CD14-positive monocyte (primary cell): ENCODE measurements at regions not wholly inside any gene's neighbourhood (a gene's known extent, or its start where the extent isn't known, plus 50 kb on each side); places are given as distances from the start of the nearest gene placed in this dataset.

Experiments used
- DNase-seq, 3 donors: peaks; one replicate each; pipeline ENCODE4 v3.0.0-alpha.2; 2011 to 2022
- H2AFZ ChIP-seq: 2 replicates; pipeline ENCODE4 v1.6.0; 2012; ENCODE audit warnings: mild to moderate bottlenecking, low read depth, low read length, inconsistent platforms; ENCODE audit not compliant: insufficient read depth, poor library complexity, severe bottlenecking
- H3K27ac ChIP-seq, 2 donors: 1 replicate in 1 of 2; 2 replicates in 1 of 2; pipeline ENCODE4 v1.5.1; 2012 to 2013; ENCODE audit warnings: low read length in 2 of 2, control low read depth in 1 of 2, inconsistent platforms in 1 of 2, low read depth in 1 of 2, mild to moderate bottlenecking in 1 of 2
- H3K27me3 ChIP-seq, 2 donors: one replicate each; pipeline versions ENCODE4 v1.6.0 to v1.6.1; 2011 to 2013; ENCODE audit warnings: low read length in 2 of 2; ENCODE audit not compliant: control insufficient read depth in 2 of 2, insufficient read depth in 2 of 2
- H3K36me3 ChIP-seq, 2 donors: replicated peaks in 1 of 2; 1 replicate in 1 of 2; 2 replicates in 1 of 2; pipeline versions ENCODE4 v1.5.1 to v1.6.1; 2012 to 2013; ENCODE audit warnings: low read length in 2 of 2, control low read depth in 1 of 2, inconsistent platforms in 1 of 2, mild to moderate bottlenecking in 1 of 2; ENCODE audit not compliant: insufficient read depth in 2 of 2, control insufficient read depth in 1 of 2
- H3K4me1 ChIP-seq, 2 donors: 1 replicate in 1 of 2; 2 replicates in 1 of 2; pipeline versions ENCODE4 v1.5.1 to v1.6.1; 2012 to 2013; ENCODE audit warnings: low read length in 2 of 2, control low read depth in 1 of 2, inconsistent platforms in 1 of 2, mild to moderate bottlenecking in 1 of 2, moderate library complexity in 1 of 2; ENCODE audit not compliant: insufficient read depth in 2 of 2, control insufficient read depth in 1 of 2
- H3K4me2 ChIP-seq: replicated peaks from 2 replicates; pipeline ENCODE3; 2012; ENCODE audit warnings: low read length, moderate library complexity, mild to moderate bottlenecking; ENCODE audit not compliant: poor library complexity, severe bottlenecking; ENCODE audit errors: extremely low read depth
- H3K4me3 ChIP-seq, 3 experiments: fragments of 200-600 bp in 1 of 3; sonication (generic) in 1 of 3; replicated peaks in 1 of 3; 1 replicate in 2 of 3; 2 replicates in 1 of 3; pipeline ENCODE4 v1.5.1; 2011 to 2013; ENCODE audit warnings: low read length in 3 of 3, mild to moderate bottlenecking in 3 of 3, control low read depth in 2 of 3, low read depth in 2 of 3, inconsistent platforms in 1 of 3, moderate library complexity in 1 of 3
- H3K79me2 ChIP-seq: 2 replicates; pipeline ENCODE4 v1.6.0; 2012; ENCODE audit warnings: mild to moderate bottlenecking, control low read depth, inconsistent platforms, low read length, moderate library complexity; ENCODE audit not compliant: insufficient read depth
- H3K9ac ChIP-seq: 2 replicates; pipeline ENCODE4 v1.6.0; 2017; ENCODE audit warnings: low read length, mild to moderate bottlenecking; ENCODE audit not compliant: insufficient read depth, poor library complexity, severe bottlenecking
- H3K9me3 ChIP-seq, 2 donors: replicated peaks in 1 of 2; 1 replicate in 1 of 2; 2 replicates in 1 of 2; pipeline versions ENCODE4 v1.5.1 to v1.6.1; 2012 to 2013; ENCODE audit warnings: low read length in 2 of 2, control low read depth in 1 of 2; ENCODE audit not compliant: control insufficient read depth in 1 of 2, insufficient read depth in 1 of 2
- H4K20me1 ChIP-seq: 2 replicates; pipeline ENCODE4 v1.6.0; 2012; ENCODE audit warnings: mild to moderate bottlenecking, low read length, control low read depth, moderate library complexity; ENCODE audit not compliant: insufficient read depth
- H3K27ac Mint-ChIP-seq, 7 donors: one replicate each; pipeline ENCODE4 v1.8.0; 2020; ENCODE audit warnings: mild to moderate bottlenecking in 7 of 7, mixed read lengths in 7 of 7, moderate library complexity in 6 of 7, inconsistent platforms in 2 of 7
- H3K27me3 Mint-ChIP-seq, 3 donors: one replicate each; pipeline ENCODE4 v1.8.0; 2021 to 2022; ENCODE audit warnings: low read depth in 3 of 3, mild to moderate bottlenecking in 3 of 3, mixed read lengths in 3 of 3, moderate library complexity in 3 of 3, inconsistent platforms in 1 of 3
- H3K36me3 Mint-ChIP-seq, 2 donors: one replicate each; pipeline ENCODE4 v1.8.0; 2020; ENCODE audit warnings: mixed read lengths in 2 of 2, inconsistent platforms in 1 of 2, mild to moderate bottlenecking in 1 of 2
- H3K4me1 Mint-ChIP-seq: one replicate; pipeline ENCODE4 v1.8.0; 2020; ENCODE audit warnings: mild to moderate bottlenecking, mixed read lengths
- H3K4me3 Mint-ChIP-seq, 2 donors: one replicate each; pipeline ENCODE4 v1.8.0; 2020; ENCODE audit warnings: mild to moderate bottlenecking in 2 of 2, mixed read lengths in 2 of 2, moderate library complexity in 1 of 2
- H3K9me3 Mint-ChIP-seq, 7 donors: one replicate each; pipeline ENCODE4 v1.8.0; 2020 to 2022; ENCODE audit warnings: mixed read lengths in 7 of 7, mild to moderate bottlenecking in 6 of 7, moderate library complexity in 6 of 7, inconsistent platforms in 2 of 7
- CTCF ChIP-seq: fragments of 200-600 bp; IDR thresholded peaks from one replicate; pipeline ENCODE4 v1.8.0; 2022; ENCODE audit warnings: antibody characterized with exemption, mild to moderate bottlenecking
- WGBS: methylation state at CpG from one replicate; pipeline ENCODE4 v1.1.5; 2013; ENCODE audit warnings: missing lambda C conversion rate; ENCODE audit not compliant: insufficient coverage; 5-methylcytosine and 5-hydroxymethylcytosine counted together
- intact Hi-C, 2 donors: fragments of 100-400 bp; cut with micrococcal nuclease; formaldehyde crosslinking; loops; one replicate each; pipeline versions ENCODE4 v1.15.0 to v1.15.1; 2023

DNA sequence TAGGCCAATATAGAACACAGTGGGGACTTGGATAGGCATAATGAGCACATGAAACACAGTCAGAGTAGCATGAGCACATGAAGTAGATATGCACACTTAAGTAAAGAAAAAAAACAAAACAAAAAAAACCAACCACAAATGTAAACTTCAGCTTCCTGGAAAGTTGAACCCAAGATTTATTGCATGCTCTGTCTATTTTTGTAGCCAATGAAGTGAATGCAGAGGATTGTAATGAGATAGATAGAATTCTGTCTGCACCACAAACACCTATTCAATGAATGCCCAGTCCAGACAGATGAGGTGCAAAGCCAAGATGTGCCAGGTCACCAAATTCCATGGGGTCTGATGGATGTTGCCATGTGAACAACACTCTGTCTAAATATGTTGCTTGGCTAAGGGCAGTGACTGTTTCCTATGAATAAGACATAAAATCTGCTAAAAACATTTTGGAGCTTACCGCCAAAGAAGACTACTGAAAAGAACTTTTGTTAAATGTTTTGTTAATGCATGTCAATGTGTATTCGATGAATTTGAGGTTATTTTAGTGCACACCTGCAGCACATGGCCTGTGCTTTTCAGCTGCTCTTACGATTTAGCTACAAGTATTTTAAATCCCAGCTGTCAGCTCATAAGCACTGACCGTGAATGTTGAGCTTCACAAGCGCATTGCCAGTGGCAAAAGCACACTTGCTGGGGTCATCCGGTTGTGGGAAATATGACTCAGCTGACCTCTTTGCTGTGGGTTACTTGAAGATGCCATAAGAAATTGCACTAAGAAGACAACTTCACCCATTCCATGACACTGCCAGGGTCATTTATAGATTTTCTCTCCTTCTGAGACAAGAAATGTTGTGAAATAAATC lies 374.8 kb upstream of the GNPDA2 start:
- intact Hi-C loops: no loop called here
- no peaks in the 10 kb centered on the region for H3K36me3 Mint-ChIP-seq
- WGBS: 93% methylated on average over 3 of the region's 6 CpGs
- Histone ChIP-seq H3K36me3 (no peaks in the 10 kb centered on the region), H3K79me2 (no peaks in the 10 kb centered on the region), H3K4me2 (no peak overlapping the region), H2AFZ (no peak overlapping the region), H3K4me1 (no peaks in the 10 kb centered on the region), H3K27me3 (no peaks in the 10 kb centered on the region), H3K4me3 (no peak overlapping the region), H3K9ac (no peak overlapping the region), H4K20me1 (no peaks in the 10 kb centered on the region), H3K27ac (no peak overlapping the region), H3K9me3 (no peaks in the 10 kb centered on the region)
- H3K4me3 Mint-ChIP-seq: no peak overlapping the region
- H3K4me1 Mint-ChIP-seq: no peaks in the 10 kb centered on the region
- DNase-seq: no peak
- H3K27me3 Mint-ChIP-seq: no peaks in the 10 kb centered on the region
- no peak overlapping the region for H3K27ac Mint-ChIP-seq
- no peak for TF ChIP-seq CTCF
- H3K9me3 Mint-ChIP-seq: peaks cover 0 to 13% (median 2%) of the 10 kb centered on the region in 7 donors

DNA sequence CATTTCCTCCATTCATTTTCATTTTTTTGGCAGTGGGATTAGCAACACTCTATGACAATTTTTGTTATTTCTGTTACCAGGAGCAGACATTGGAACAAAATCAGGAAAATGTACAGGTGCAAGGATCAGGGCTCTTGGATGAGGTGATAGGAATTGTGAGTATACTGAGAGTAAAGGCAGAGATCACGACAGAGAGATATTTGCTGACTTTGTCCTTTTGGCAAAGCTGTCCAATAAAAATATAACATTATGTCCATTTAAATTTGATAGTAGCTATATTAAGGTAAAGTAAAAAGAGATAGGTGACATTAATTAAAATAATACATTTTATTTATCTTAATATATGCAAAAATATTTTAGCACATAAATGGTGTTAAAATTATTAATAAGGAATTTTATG lies 373.1 kb upstream of the GNPDA2 start:
- no peak overlapping the region for H2AFZ ChIP-seq
- no CpG with 5 or more reads among the region's 1 CpG for WGBS
- no peaks in the 10 kb centered on the region for H3K4me1 ChIP-seq
- TF ChIP-seq CTCF: no peak
- no peak overlapping the region for H3K27ac ChIP-seq
- H3K27me3 ChIP-seq: no peaks in the 10 kb centered on the region
- Mint-ChIP-seq H3K9me3 (peaks cover 0 to 10% (median 3%) of the 10 kb centered on the region in 7 donors), H3K27ac (no peak overlapping the region), H3K4me3 (no peak overlapping the region), H3K36me3 (no peaks in the 10 kb centered on the region), H3K27me3 (no peaks in the 10 kb centered on the region), H3K4me1 (no peaks in the 10 kb centered on the region)
- intact Hi-C loops: no loop called here
- no peak overlapping the region for H3K4me2 ChIP-seq
- no peaks in the 10 kb centered on the region for H3K79me2 ChIP-seq
- H3K9ac ChIP-seq: no peak overlapping the region
- DNase-seq: no peak
- H4K20me1 ChIP-seq: no peaks in the 10 kb centered on the region
- peaks cover 0 to 4% of the 10 kb centered on the region in 2 donors for H3K9me3 ChIP-seq
- no peaks in the 10 kb centered on the region for H3K36me3 ChIP-seq
- no peak overlapping the region for H3K4me3 ChIP-seq
